ENCODE measurements at regions not wholly inside any gene's neighbourhood (a gene's known extent, or its start where the extent isn't known, plus 50 kb on each side); places are given as distances from the start of the nearest gene placed in this dataset.

DNA sequence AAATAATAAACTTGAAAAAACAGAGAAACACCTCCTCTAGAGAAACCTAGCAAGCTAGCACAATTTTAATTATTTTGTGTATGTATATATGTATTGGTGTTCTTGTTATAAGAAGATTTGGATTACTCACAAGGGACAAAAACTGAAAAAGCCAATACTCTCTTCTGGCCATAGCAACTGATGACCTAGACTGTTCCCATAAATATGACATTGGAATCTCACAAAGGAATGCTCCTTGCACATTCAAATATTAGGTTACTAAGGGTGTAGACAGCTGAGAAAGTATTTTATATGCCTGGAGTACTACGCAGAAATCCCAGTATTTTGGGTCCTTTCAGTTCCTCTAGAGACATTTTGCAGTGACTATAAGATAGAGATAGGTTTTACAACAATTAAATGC is 279.4 kb downstream of the FZD1 start:
- H3K4me3 ChIP-seq (ENCODE audit: low read length), result no peak overlapping the region
- H3K9me3 ChIP-seq (ENCODE audit: control insufficient read depth, low read depth, low read length), result no peaks in the 10 kb centered on the region
- no peaks in the 10 kb centered on the region for H3K27me3 ChIP-seq (ENCODE audit: control insufficient read depth, insufficient read depth, low read length)
- no peaks in the 10 kb centered on the region for H3K4me1 ChIP-seq (ENCODE audit: control insufficient read depth, insufficient read depth, low read length)
- H3K27ac ChIP-seq (ENCODE audit: low read length), result no peak overlapping the region
- no peaks in the 10 kb centered on the region for H3K36me3 ChIP-seq (ENCODE audit: control insufficient read depth, insufficient read depth, low read length)
- no peak for DNase-seq
- 100% methylated on average over 1 of the region's 1 CpG for WGBS (ENCODE audit: insufficient coverage, low lambda C conversion rate)

GRCh38 chr7:91549878-91550277 is 285.6 kb downstream of the FZD1 start:
- H3K9me3 ChIP-seq (ENCODE audit: control insufficient read depth, low read depth, low read length), result no peaks in the 10 kb centered on the region
- WGBS (ENCODE audit: insufficient coverage, low lambda C conversion rate), result no CpG with 5 or more reads among the region's 1 CpG
- H3K36me3 ChIP-seq (ENCODE audit: control insufficient read depth, insufficient read depth, low read length), result no peaks in the 10 kb centered on the region
- no peak overlapping the region for H3K4me3 ChIP-seq (ENCODE audit: low read length)
- no peak for DNase-seq
- H3K27ac ChIP-seq (ENCODE audit: low read length), result no peak overlapping the region
- no peaks in the 10 kb centered on the region for H3K27me3 ChIP-seq (ENCODE audit: control insufficient read depth, insufficient read depth, low read length)
- no peaks in the 10 kb centered on the region for H3K4me1 ChIP-seq (ENCODE audit: control insufficient read depth, insufficient read depth, low read length)

DNA sequence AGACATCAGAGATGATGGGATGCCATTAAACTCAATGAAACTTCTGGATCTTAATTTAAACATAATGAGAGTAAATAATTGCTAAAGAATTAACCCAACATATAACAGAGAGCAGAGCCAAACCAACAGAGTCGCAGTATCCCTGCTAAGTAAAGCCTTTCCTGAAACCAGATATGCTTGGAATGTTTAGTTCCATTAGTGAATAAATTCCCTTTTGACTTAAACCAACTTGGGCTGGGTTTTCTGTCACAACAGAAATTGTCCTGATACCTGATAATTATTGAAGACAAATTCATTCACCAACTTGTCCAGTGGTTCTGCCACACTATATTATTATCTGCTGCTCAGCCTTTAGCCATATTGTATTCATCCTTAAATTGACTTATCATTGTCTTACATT is 286.7 kb downstream of the FZD1 start:
- Histone ChIP-seq H3K4me3 (ENCODE audit: low read length) (no peak overlapping the region), H3K27me3 (ENCODE audit: control insufficient read depth, insufficient read depth, low read length) (no peaks in the 10 kb centered on the region), H3K27ac (ENCODE audit: low read length) (no peak overlapping the region), H3K9me3 (ENCODE audit: control insufficient read depth, low read depth, low read length) (no peaks in the 10 kb centered on the region), H3K36me3 (ENCODE audit: control insufficient read depth, insufficient read depth, low read length) (no peaks in the 10 kb centered on the region), H3K4me1 (ENCODE audit: control insufficient read depth, insufficient read depth, low read length) (no peaks in the 10 kb centered on the region)
- DNase-seq, result no peak
- no CpG with 5 or more reads among the region's 1 CpG for WGBS (ENCODE audit: insufficient coverage, low lambda C conversion rate)

DNA sequence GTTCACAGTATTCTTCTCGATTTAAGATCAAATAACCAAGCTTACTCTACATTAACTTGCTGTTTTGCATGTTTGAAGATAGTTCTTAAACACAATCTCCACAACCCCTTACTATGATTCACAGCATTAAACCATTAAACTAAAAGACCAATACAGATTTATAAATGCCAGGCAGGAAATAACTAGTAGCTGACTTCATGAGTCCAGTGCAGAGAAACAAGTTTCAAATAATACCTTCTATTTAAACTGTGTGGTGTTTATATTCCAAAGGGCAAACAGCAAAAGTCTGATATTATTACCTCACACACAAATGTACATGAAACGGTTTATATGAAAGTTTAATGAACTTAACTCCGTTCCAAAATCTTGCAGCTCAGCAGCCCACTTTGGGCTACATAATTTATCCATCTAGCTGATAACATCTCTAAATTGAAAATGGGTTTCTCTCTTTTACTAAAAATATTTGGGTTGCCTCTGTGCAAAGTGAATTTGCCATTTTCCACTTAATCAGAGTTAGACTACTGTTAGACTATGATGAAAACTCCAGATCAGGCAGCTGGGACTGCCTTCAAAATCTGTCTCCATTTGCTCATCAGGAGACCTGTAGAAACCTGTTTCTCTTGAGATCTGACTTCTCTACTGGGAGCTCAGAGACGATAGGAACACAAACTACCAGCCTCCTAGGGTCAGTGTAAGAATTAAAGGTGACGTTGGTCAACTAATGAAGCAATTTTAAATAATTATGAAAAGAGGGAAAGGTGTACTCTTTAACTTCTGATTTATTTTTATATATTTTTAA is 287.3 kb downstream of the FZD1 start:
- H3K36me3 ChIP-seq (ENCODE audit: control insufficient read depth, insufficient read depth, low read length), result no peaks in the 10 kb centered on the region
- no peaks in the 10 kb centered on the region for H3K4me1 ChIP-seq (ENCODE audit: control insufficient read depth, insufficient read depth, low read length)
- H3K27me3 ChIP-seq (ENCODE audit: control insufficient read depth, insufficient read depth, low read length), result no peaks in the 10 kb centered on the region
- H3K4me3 ChIP-seq (ENCODE audit: low read length), result no peak overlapping the region
- no peak overlapping the region for H3K27ac ChIP-seq (ENCODE audit: low read length)
- 90% methylated on average over 2 of the region's 5 CpGs for WGBS (ENCODE audit: insufficient coverage, low lambda C conversion rate)
- no peak for DNase-seq
- no peaks in the 10 kb centered on the region for H3K9me3 ChIP-seq (ENCODE audit: control insufficient read depth, low read depth, low read length)

DNA sequence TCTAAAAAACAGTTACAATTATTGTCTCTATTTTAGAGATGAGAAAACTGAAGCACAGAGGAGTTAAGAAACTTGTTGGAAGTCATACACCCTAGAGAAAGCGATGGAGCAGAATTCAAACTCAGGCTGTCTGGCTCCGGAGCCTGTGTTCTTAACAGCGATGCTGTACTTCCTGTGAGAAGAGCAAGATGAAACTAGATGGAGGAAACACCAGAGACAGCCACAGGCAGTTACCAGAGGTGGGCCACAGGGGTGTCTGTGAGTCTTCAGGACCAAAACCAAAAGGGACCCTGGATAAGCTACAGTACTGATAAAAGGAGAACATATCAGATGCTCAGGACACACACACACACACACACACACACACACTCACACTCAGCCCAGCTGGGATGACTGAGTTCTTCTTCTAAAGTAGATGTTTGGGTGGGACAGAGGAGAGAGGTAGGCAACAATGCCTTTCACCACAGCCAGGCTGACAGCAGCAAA is 289.2 kb downstream of the FZD1 start:
- no peak overlapping the region for H3K4me3 ChIP-seq (ENCODE audit: low read length)
- no peaks in the 10 kb centered on the region for H3K27me3 ChIP-seq (ENCODE audit: control insufficient read depth, insufficient read depth, low read length)
- no peak overlapping the region for H3K27ac ChIP-seq (ENCODE audit: low read length)

GRCh38 chr7:91554883-91555282 is 290.6 kb downstream of the FZD1 start:
- Histone ChIP-seq H3K4me1 (ENCODE audit: control insufficient read depth, insufficient read depth, low read length) (no peaks in the 10 kb centered on the region), H3K27ac (ENCODE audit: low read length) (no peak overlapping the region), H3K36me3 (ENCODE audit: control insufficient read depth, insufficient read depth, low read length) (no peaks in the 10 kb centered on the region), H3K9me3 (ENCODE audit: control insufficient read depth, low read depth, low read length) (no peaks in the 10 kb centered on the region), H3K4me3 (ENCODE audit: low read length) (no peak overlapping the region), H3K27me3 (ENCODE audit: control insufficient read depth, insufficient read depth, low read length) (no peaks in the 10 kb centered on the region)
- DNase-seq, result no peak
- WGBS (ENCODE audit: insufficient coverage, low lambda C conversion rate), result no CpG with 5 or more reads among the region's 6 CpGs

More for the DNA sequence above, 289.2 kb downstream of the FZD1 start:
- DNase-seq, result no peak
- H3K36me3 ChIP-seq (ENCODE audit: control insufficient read depth, insufficient read depth, low read length), result no peaks in the 10 kb centered on the region
- H3K9me3 ChIP-seq (ENCODE audit: control insufficient read depth, low read depth, low read length), result no peaks in the 10 kb centered on the region
- WGBS (ENCODE audit: insufficient coverage, low lambda C conversion rate), result 100% methylated on average over 1 of the region's 3 CpGs
- no peaks in the 10 kb centered on the region for H3K4me1 ChIP-seq (ENCODE audit: control insufficient read depth, insufficient read depth, low read length)

GRCh38 chr7:91556239-91556638 is 292.0 kb downstream of the FZD1 start:
- Histone ChIP-seq H3K27ac (ENCODE audit: low read length) (no peak overlapping the region), H3K4me1 (ENCODE audit: control insufficient read depth, insufficient read depth, low read length) (no peaks in the 10 kb centered on the region), H3K4me3 (ENCODE audit: low read length) (no peak overlapping the region), H3K27me3 (ENCODE audit: control insufficient read depth, insufficient read depth, low read length) (no peaks in the 10 kb centered on the region), H3K9me3 (ENCODE audit: control insufficient read depth, low read depth, low read length) (no peaks in the 10 kb centered on the region), H3K36me3 (ENCODE audit: control insufficient read depth, insufficient read depth, low read length) (no peaks in the 10 kb centered on the region)
- DNase-seq, result no peak
- 83% methylated on average over 1 of the region's 4 CpGs for WGBS (ENCODE audit: insufficient coverage, low lambda C conversion rate)

- no CpG with 5 or more reads among the region's 7 CpGs for WGBS (ENCODE audit: insufficient coverage, low lambda C conversion rate)
- H3K4me1 ChIP-seq (ENCODE audit: control insufficient read depth, insufficient read depth, low read length), result no peaks in the 10 kb centered on the region
- DNase-seq, result no peak
- no peaks in the 10 kb centered on the region for H3K9me3 ChIP-seq (ENCODE audit: control insufficient read depth, low read depth, low read length)
- no peak overlapping the region for H3K4me3 ChIP-seq (ENCODE audit: low read length)
- H3K27ac ChIP-seq (ENCODE audit: low read length), result no peak overlapping the region
- no peaks in the 10 kb centered on the region for H3K27me3 ChIP-seq (ENCODE audit: control insufficient read depth, insufficient read depth, low read length)
- H3K36me3 ChIP-seq (ENCODE audit: control insufficient read depth, insufficient read depth, low read length), result no peaks in the 10 kb centered on the region
These were observed 292.9 kb downstream of the FZD1 start for GRCh38 chr7:91556956-91557650.

DNA sequence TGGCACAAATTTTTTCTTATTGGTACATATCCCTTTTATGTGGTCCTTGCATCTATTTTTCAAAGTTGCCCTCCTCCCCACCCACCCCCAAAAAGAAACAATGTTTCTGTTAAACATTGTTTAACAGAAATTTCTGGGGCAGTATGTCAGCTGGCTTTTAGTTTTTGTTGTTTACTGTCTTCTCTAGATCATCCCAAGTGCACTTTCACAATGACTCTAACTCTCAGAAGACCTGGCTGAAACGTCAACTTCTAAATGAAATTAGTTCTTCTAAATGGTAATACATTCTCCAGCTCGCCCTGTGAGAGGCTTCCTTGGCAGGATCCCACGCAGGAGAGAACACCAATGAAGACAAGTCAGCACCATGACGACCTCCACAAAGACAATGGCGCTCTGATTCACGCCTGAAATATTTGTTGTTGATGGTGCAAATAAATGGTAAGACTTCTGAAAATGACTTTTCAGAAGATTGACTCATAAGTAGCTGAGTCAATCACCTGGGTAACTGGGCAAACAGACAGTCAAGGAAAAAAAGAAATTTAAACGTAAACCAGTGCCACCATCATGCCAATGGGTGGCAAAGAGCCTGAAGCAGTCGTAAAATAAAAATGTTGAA is 293.7 kb downstream of the FZD1 start:
- no peak for DNase-seq
- H3K27ac ChIP-seq (ENCODE audit: low read length), result no peak overlapping the region
- no peaks in the 10 kb centered on the region for H3K9me3 ChIP-seq (ENCODE audit: control insufficient read depth, low read depth, low read length)
- WGBS (ENCODE audit: insufficient coverage, low lambda C conversion rate), result 87% methylated on average over 3 of the region's 8 CpGs
- H3K4me3 ChIP-seq (ENCODE audit: low read length), result no peak overlapping the region
- H3K27me3 ChIP-seq (ENCODE audit: control insufficient read depth, insufficient read depth, low read length), result no peaks in the 10 kb centered on the region
- H3K36me3 ChIP-seq (ENCODE audit: control insufficient read depth, insufficient read depth, low read length), result no peaks in the 10 kb centered on the region
- H3K4me1 ChIP-seq (ENCODE audit: control insufficient read depth, insufficient read depth, low read length), result no peaks in the 10 kb centered on the region

DNA sequence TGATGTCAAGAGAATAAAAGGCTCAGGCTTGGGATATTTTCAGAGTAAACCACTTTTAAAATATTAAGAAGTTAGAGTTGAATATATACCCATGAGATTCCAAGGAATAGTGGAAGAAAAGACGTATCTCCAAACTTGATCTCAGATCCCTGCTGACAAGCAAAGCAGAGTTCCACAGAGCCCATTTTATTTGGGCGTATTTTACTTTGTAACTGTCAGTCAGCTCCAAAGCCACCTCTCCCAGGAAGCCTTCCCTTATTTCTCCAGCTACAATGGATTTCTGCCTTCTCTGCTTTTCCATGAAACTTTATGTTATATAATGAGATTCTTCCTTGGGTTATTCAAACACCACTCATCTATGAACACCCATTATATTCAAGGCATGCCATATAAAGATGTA is 295.7 kb downstream of the FZD1 start:
- no peaks in the 10 kb centered on the region for H3K4me1 ChIP-seq (ENCODE audit: control insufficient read depth, insufficient read depth, low read length)
- H3K9me3 ChIP-seq (ENCODE audit: control insufficient read depth, low read depth, low read length), result no peaks in the 10 kb centered on the region
- H3K4me3 ChIP-seq (ENCODE audit: low read length), result no peak overlapping the region
- 100% methylated on average over 1 of the region's 2 CpGs for WGBS (ENCODE audit: insufficient coverage, low lambda C conversion rate)
- no peaks in the 10 kb centered on the region for H3K36me3 ChIP-seq (ENCODE audit: control insufficient read depth, insufficient read depth, low read length)
- no peak overlapping the region for H3K27ac ChIP-seq (ENCODE audit: low read length)
- H3K27me3 ChIP-seq (ENCODE audit: control insufficient read depth, insufficient read depth, low read length), result no peaks in the 10 kb centered on the region
- no peak for DNase-seq
